Osteoblast (primary cell): ENCODE measurements at regions not wholly inside any gene's neighbourhood (a gene's known extent, or its start where the extent isn't known, plus 50 kb on each side); places are given as distances from the start of the nearest gene placed in this dataset.

Experiments used
- DNase-seq: peaks from one replicate; pipeline ENCODE4 v3.0.0; 2011; ENCODE audit warnings: low spot score, mixed read lengths; ENCODE audit not compliant: insufficient read length; ENCODE audit errors: missing footprints
- H2AFZ ChIP-seq: 2 replicates; pipeline ENCODE4 v1.6.0; 2011; ENCODE audit warnings: mild to moderate bottlenecking, low read length
- H3K27ac ChIP-seq: 2 replicates; pipeline ENCODE4 v1.5.1; 2011; ENCODE audit warnings: mild to moderate bottlenecking, low read depth, low read length, moderate library complexity
- H3K27me3 ChIP-seq: 2 replicates; pipeline ENCODE4 v1.6.0; 2012; ENCODE audit warnings: mild to moderate bottlenecking, control low read depth, inconsistent platforms, low read length, moderate library complexity; ENCODE audit not compliant: insufficient read depth
- H3K36me3 ChIP-seq: 2 replicates; pipeline ENCODE4 v1.5.1; 2011; ENCODE audit warnings: mild to moderate bottlenecking, low read length, control low read depth, moderate library complexity; ENCODE audit not compliant: insufficient read depth
- H3K4me1 ChIP-seq: 2 replicates; pipeline ENCODE4 v1.5.1; 2011; ENCODE audit warnings: mild to moderate bottlenecking, low read length, control low read depth, moderate library complexity; ENCODE audit not compliant: insufficient read depth
- H3K4me2 ChIP-seq: 2 replicates; pipeline ENCODE4 v1.6.0; 2011; ENCODE audit warnings: mild to moderate bottlenecking, low read length; ENCODE audit not compliant: insufficient read depth
- H3K4me3 ChIP-seq: fragments of 200-600 bp; sonication (generic); 3 replicates; pipeline ENCODE4 v1.5.1; 2012; ENCODE audit warnings: mild to moderate bottlenecking, low read length, inconsistent platforms; ENCODE audit not compliant: insufficient read depth
- H3K79me2 ChIP-seq: 2 replicates; pipeline ENCODE4 v1.6.0; 2012; ENCODE audit warnings: mild to moderate bottlenecking, low read length, control low read depth, inconsistent platforms; ENCODE audit not compliant: insufficient read depth
- H3K9me3 ChIP-seq: 2 replicates; pipeline ENCODE4 v1.5.1; 2011; ENCODE audit warnings: low read depth, low read length, control low read depth
- H4K20me1 ChIP-seq: 2 replicates; pipeline ENCODE4 v1.6.0; 2012; ENCODE audit warnings: mild to moderate bottlenecking, low read length, control low read depth; ENCODE audit not compliant: insufficient read depth
- TF ChIP-seq, protein P1 (sequence below): IDR thresholded peaks from 2 replicates; pipeline ENCODE4 v1.5.1; 2011; ENCODE audit warnings: mild to moderate bottlenecking, low read depth, low read length, moderate library complexity; ENCODE audit errors: extremely low read depth

DNA sequence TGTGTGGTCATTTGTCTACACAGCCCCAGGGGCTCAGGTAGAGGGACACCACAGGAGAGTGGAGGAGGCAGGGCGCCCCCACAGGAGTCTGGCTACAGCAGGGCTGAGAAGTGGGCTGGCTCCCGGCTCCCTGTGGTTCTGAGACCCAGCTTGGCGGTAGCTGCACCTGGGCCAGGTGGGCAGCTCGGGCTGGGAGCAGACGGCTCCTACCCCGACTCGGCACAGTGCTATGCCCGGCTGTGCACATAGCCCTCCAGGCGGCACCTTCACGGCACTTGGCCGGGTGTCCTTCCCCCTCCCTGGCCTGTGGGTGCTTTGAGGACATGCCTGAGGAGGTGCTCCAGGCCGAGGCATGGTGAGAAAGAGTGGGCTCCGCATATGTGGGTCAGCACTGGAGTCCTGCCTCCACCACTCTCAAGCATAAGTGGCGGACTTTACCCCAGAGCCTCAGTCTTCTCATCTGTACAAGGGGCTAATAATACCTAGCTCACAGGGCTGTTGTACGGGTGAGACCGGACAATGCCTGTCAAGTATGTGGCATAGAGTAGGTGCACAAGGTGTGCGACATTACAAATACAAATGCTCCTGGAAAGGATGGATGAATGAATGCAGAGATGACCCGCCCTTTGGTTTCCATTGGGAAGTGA lies 50.1 kb upstream of the JPH3 start:
- no peaks in the 10 kb centered on the region for H3K4me1 ChIP-seq
- no peaks in the 10 kb centered on the region for H3K9me3 ChIP-seq
- H4K20me1 ChIP-seq, result peaks cover 3% of the 10 kb centered on the region
- H3K4me3 ChIP-seq, result no peak overlapping the region
- peak; percentile 77 for DNase-seq
- H3K79me2 ChIP-seq, result no peaks in the 10 kb centered on the region
- no peak overlapping the region for H2AFZ ChIP-seq
- no peak overlapping the region for H3K27ac ChIP-seq
- no peaks in the 10 kb centered on the region for H3K36me3 ChIP-seq
- TF ChIP-seq, protein P1, sequence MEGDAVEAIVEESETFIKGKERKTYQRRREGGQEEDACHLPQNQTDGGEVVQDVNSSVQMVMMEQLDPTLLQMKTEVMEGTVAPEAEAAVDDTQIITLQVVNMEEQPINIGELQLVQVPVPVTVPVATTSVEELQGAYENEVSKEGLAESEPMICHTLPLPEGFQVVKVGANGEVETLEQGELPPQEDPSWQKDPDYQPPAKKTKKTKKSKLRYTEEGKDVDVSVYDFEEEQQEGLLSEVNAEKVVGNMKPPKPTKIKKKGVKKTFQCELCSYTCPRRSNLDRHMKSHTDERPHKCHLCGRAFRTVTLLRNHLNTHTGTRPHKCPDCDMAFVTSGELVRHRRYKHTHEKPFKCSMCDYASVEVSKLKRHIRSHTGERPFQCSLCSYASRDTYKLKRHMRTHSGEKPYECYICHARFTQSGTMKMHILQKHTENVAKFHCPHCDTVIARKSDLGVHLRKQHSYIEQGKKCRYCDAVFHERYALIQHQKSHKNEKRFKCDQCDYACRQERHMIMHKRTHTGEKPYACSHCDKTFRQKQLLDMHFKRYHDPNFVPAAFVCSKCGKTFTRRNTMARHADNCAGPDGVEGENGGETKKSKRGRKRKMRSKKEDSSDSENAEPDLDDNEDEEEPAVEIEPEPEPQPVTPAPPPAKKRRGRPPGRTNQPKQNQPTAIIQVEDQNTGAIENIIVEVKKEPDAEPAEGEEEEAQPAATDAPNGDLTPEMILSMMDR, result no peak
- no peak overlapping the region for H3K4me2 ChIP-seq
- H3K27me3 ChIP-seq, result peaks cover 12% of the 10 kb centered on the region

DNA sequence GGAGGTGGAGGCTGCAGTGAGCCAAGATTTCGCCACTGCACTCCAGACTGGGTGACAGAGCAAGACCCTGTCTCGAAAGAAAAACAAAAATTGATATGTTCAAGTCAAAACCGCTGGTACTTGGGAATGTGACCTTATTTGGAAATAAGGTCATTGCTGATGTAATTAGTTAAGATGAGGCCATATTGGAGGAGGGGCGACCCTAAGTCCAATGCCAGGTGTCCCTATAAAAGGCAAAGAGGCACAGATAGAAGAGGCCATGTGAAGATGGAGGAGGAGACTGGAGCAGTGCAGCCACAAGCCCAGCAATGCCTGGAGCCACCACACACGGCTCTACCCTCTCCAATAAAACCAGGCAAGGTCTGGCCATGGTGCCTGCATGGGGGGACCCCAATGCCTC lies 50.8 kb upstream of the JPH3 start:
- H3K4me1 ChIP-seq, result no peaks in the 10 kb centered on the region
- H3K9me3 ChIP-seq, result no peaks in the 10 kb centered on the region
- H2AFZ ChIP-seq, result no peak overlapping the region
- H3K79me2 ChIP-seq, result no peaks in the 10 kb centered on the region
- H3K27ac ChIP-seq, result no peak overlapping the region
- peaks cover 12% of the 10 kb centered on the region for H3K27me3 ChIP-seq
- peaks cover 3% of the 10 kb centered on the region for H4K20me1 ChIP-seq
- no peaks in the 10 kb centered on the region for H3K36me3 ChIP-seq
- no peak overlapping the region for H3K4me3 ChIP-seq
- peak; percentile 45 for DNase-seq
- no peak overlapping the region for H3K4me2 ChIP-seq
- TF ChIP-seq, protein P1, result no peak

- H3K79me2 ChIP-seq, result no peaks in the 10 kb centered on the region
- no peaks in the 10 kb centered on the region for H3K4me1 ChIP-seq
- peaks cover 3% of the 10 kb centered on the region for H3K9me3 ChIP-seq
- H3K27me3 ChIP-seq, result peaks cover 12% of the 10 kb centered on the region
- no peak overlapping the region for H3K4me2 ChIP-seq
- no peak overlapping the region for H3K27ac ChIP-seq
- TF ChIP-seq, protein P1, result peak; percentile 84
- H2AFZ ChIP-seq, result no peak overlapping the region
- DNase-seq, result peak; percentile 87
- H4K20me1 ChIP-seq, result peaks cover 3% of the 10 kb centered on the region
- H3K4me3 ChIP-seq, result no peak overlapping the region
- H3K36me3 ChIP-seq, result no peaks in the 10 kb centered on the region
Measured at GRCh38 chr16:87550495-87550961, 51.8 kb upstream of the JPH3 start.

DNA sequence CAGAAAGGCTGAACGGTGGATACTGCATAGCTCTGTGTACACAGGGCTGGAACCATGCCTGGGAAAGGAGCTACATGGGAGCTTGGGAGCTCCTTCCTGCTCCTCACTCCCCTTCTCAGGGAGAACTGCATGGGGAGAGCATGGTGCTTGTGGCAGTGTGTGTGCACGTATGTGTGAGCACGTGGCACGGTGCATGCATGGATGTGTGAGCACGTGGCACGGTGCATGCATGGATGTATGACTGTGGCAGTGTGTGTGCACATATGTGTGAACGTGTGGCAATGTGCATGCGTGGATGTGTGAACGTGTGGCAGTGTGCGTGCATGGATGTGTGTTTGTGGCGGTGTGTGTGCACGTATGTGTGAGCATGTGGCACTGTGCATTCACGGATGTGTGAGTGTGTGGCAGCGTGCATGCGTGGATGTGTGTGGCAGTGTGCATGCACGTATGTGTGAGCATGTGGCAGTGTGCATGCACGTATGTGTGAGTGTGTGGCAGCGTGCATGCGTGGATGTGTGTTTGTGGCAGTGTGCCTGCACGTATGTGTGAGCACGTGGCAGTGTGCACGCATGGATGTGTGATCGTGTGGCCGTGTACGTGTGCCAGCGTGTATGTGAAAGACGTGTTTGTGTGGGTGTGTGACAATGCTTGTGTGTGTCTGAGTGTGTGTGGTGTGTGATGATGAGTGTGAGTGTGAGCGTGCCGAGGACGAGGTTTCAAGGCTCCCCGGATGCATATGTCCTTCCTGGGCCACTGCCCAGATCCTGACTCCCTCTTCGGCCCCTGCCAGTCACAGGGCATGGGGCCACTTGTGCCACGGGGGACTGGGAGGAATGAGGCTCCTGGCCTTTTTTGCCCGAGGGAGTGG lies 52.4 kb upstream of the JPH3 start:
- Histone ChIP-seq H3K27me3 (peaks cover 13% of the 10 kb centered on the region), H3K4me1 (no peaks in the 10 kb centered on the region), H3K4me3 (no peak overlapping the region), H3K79me2 (no peaks in the 10 kb centered on the region), H3K9me3 (peaks cover 3% of the 10 kb centered on the region), H2AFZ (no peak overlapping the region), H3K27ac (no peak overlapping the region), H4K20me1 (peaks cover 3% of the 10 kb centered on the region), H3K4me2 (no peak overlapping the region), H3K36me3 (no peaks in the 10 kb centered on the region)
- TF ChIP-seq, protein P1, result no peak
- peak; percentile 48 for DNase-seq
